AML-193 (cell line): ENCODE measurements at regions not wholly inside any gene's neighbourhood (a gene's known extent, or its start where the extent isn't known, plus 50 kb on each side); places are given as distances from the start of the nearest gene placed in this dataset.

Experiments used
- DNase-seq, 2 experiments: peaks; one replicate each; lab custom pipeline; 2025; lab: John Stamatoyannopoulos, UW

DNA sequence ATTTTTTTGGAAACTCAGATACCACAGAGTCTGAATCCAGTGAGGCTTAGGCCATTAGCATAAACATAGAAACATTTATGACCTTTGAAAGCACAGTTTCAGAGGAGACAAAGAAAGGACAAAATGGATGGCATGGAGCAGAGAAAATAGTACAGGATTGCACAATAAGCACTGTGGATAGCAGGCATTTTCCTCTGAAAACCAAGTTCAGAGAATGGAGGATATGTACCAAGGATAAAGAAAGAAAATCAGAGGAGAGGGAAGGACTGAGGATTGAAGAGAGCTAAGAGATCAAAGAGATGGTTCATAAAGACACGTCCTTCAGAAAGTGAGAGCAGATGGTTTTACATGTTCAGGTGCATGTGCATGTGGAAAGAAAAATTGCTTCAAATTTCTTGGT, 707.2 kb upstream of the CELF2 start:
- no peak for DNase-seq

DNA sequence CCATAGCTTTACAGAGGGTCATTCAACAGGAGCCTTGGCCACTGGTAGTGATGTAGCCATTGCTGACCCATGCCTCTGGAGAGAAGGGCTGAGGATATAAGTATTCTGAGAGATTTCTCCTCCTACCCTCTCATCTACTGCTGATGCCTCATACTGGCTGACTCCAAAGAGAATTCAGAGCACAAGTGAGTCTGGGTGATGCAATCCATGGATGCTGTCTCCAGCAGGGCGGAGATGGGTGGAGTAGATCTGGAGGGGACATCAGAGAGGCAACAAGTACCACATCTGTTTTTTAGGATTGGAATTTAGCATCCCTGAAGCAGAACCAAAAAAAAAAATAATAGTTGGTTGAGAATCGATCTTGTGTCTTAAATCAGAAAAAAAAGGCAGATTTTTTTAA, 705.7 kb upstream of the CELF2 start:
- no peak for DNase-seq

DNA sequence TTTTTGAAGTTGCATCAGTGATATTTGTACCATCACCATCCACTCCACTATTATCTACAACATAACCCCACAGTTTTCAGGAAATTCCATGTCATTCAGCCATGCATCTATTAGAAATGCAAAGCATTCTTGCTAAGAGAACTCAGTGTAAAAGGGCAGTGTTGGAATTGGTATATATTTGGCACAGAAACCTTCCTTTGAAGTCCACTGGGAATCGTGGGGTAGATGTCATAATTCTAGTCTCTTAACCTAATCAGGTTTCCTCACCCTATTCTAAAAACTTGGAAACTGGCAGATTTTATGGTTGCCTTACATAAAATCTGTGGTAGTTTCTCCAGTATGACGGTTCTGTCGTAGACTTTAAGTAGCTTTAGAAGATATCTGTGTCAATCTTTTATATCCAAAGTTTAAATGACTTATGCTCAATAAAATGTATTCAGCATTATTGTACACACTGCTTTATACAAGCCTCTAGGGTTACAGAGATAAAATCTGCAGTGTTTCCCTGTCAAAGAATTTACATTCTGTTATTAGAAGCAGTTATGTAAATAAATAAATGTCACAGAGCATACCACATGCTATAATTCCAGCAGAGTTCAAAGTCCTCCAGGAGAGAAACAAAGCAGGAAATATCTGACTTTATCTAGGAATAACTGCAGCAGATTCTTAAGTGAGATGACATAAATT, 704.4 kb upstream of the CELF2 start:
- DNase-seq = no peak

DNA sequence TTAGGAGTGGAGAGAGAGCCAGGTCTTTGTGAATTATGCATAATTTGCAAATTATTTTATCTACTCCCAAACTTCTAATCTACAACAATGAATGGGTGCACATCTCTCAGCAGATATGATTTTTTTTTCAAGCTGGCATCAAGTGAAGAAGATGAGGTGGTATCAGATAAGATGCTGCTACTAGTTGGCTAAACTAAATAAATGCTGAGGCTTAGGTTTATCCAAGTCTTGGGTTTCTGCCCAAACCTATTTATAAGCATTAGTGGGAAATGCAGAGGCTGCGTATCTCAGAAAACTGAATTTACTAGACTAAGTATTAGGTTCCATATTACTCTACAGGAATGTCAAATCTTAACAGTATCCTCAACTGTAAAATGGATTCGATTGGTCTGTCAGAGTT, 703.0 kb upstream of the CELF2 start:
- DNase-seq = no peak

DNA sequence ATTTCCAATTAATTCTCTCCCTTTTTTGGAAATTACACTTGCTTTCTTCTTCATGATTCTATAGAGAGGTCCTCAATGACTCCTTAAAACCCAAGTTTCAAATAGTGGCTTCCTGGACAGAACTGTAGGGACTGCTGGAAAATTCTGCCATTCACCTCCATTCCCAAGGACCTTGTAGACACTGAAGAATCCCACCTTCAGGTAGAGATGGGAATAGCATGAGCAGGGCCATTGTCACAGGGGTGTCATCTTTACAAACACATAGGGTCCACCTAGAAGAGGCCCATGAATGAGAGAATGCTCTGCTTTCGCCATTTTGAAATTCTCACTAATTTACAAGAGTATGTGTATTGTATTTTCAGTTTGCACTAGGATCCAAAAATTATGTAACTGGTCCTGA, 701.7 kb upstream of the CELF2 start:
- DNase-seq = no peak

DNA sequence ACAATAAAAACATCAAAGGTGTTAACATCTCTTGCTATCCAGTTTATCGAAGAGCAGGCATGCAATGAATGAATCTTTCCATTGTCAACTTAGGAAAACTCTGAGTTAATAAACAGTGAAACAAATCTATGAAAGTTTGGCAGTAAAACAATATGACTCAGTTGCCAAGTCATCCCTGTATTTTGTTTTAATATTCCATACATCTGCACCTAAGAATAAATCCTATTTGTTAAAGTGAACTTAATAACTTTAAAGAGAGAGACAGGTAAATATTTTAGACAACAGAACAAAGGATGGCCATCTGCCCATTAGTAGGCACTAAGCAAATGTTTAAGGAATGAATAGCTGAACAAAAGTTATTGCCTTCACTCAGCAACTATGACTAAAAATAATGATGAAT, 700.5 kb upstream of the CELF2 start:
- no peak for DNase-seq

DNA sequence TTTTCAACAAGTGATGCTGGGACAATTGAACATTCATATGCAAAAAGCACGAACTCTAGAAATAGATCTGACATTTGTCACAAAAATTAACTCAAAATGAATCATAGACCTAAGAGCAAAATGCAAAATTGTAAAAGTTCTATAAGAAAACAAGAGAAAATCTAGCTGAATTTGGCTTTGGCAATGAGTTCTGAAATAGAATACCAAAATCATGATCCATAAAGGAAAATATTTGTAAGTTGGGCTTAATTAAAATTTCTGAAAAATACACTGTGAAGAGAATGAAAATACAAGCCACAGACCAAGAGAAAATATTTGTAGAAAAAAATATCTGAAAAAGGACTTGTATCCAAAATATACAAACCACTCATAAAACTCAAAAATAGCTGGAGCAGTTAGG, 698.8 kb upstream of the CELF2 start:
- no peak for DNase-seq

DNA sequence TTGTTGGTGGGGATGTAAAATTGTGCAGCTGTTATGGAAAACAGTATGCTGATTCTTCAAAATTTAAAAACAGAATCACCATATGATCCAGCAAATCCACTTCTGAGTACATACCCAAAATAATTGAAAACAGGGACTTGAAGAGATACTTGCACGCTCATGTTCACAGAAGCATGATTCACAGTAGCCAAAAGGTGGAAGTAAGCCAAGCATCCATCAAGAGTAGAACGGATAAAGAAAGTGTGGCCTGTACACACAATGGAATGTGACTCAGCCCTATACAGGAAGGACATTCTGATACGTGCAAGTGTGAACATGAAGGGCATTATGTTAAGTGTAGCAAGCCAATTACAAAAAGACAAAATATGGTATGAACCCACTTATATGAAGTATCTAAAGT, 696.7 kb upstream of the CELF2 start:
- DNase-seq = no peak

DNA sequence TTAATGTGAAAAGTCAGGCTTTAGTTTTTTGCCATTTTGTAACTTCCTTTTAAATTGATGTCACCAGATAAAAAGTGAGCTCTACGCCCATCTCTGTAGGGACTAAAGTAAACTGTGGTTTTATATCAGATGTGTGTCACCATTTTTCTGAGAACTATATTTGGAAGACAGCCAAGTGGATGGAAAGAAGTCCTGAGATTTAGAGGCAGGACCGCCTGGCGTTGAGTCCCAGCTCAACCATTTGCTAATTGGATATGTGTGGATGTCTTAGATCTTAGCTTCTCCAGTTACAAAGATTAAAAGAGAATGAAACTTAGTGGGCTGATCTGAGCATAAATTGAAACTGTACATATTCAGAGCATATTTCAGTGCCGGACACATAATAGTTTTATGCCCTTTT, 691.6 kb upstream of the CELF2 start:
- no peak for DNase-seq

DNA sequence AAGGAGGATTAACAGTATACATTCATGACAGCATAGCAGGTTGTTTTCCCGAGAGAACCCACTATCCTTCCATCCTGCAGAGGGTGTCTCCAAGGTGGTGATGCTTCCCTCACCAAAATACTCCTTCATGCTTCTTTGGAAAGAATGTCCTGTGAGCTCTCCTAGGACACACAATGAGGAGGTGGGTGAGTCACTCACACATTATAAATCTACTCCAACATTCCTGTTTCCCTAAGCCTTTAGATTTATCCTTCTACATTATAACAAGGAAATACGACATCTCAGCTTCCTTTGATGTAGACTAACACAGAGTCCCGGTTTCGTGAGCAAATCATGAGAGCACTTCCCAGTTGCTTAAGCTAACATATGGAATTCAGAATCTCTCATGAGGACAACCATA, 689.7 kb upstream of the CELF2 start:
- DNase-seq = no peak

DNA sequence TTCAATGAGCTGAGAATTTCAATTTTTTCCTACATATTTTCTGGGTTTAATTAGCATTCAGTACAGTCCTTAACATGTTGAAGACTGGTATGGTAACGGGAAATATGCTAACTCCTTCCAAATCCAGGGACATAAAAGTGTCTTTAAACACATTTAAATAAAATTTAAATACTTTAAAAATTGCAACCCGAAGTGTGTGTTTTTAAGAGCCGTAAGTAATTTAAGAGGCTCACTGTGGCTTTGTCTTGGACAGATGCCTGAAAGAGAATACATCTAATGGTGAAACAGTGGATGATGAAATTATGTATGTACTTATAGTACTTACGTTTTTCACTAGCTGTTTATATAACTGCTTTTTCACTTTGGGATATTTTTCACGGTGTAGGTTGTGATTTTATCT, 687.3 kb upstream of the CELF2 start:
- DNase-seq = no peak

DNA sequence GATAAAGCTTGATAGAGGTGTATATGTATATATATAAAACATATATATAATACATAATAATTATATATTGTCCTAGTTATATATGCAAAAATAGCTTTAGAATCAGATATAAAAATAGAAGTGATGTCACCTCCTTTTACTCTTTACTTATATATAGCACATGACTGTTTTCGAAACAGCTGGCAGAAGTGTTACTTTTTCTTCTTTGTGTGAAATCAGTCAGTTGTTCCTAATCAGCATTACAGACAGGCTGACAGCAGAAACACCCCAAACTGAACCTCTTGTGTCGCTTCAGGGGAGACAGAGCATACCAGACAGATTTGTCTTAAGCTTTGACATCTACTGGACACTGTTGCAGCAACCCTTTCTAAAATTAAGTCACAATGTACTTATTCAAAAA, 684.9 kb upstream of the CELF2 start:
- DNase-seq = no peak

DNA sequence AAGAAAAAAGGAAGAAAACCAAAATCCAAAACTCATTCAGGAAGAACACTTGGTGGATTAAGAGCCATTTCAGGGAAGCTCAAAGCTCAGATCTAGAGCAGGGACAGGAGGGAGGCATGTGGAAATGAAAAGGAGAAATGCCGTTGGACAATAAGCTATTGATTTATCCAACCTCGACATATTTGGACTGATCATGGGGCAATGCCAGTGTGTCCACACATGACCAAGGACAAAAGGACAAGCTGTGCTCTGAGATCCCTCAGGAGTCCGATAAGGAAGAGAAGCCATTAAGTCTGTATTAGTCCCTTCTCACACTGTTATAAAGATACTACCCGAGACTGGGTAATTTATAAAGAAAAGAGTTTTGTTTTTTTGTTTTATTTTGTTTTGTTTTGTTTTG, 684.0 kb upstream of the CELF2 start:
- no peak for DNase-seq

DNA sequence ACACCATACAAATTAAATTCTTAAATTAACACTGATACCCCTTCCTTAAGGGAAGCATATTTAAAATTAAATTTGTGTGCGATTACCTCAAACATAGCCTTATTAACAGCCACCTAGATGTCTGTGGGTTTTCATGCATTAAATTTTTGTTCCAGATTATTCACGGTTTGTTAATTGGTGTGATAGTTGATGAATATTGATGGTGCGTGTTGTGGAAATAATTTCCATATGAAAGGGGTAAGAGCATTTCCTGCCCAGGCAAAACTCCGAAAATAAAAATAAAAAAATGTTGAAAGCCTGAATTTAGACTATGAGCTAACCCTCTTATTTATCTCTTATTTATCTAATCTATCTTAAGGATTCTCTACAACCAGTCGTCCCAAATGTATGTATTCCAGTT, 679.3 kb upstream of the CELF2 start:
- DNase-seq = no peak

DNA sequence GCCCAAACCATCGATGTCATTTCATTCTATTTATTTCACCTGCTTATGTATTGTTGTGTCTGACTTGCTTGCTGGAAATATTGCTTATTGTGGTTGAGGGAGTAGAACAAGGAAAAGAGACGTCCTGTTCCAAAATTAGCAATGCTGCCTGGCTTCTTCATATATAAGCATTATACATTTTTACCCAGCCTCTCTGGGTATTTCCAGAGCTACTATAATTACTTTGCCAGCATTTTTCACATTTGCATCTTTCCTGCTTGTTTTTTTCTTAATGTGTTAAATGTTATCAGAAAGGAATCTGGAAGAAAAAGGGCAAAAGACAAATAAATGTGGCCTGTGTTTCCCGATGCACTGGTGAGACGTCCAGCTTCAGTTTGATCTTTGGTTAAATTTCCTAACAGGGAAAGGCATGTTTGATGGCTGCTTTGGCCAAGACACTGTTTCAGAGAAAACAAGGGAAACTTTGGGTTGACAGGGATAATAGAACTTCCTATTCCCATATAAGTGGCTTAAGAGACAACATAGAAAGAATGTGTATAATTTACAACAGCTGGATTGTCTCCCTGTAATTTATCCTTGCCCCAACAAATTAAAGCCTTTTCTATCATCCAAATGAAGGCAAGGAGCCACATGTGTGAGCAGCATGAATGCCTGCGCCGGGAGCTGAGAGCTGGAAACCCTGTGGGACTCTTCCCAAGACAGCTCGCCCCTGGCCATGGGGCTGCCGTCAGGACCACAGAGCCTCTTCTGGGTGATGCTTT, 671.1 kb upstream of the CELF2 start:
- DNase-seq = no peak

DNA sequence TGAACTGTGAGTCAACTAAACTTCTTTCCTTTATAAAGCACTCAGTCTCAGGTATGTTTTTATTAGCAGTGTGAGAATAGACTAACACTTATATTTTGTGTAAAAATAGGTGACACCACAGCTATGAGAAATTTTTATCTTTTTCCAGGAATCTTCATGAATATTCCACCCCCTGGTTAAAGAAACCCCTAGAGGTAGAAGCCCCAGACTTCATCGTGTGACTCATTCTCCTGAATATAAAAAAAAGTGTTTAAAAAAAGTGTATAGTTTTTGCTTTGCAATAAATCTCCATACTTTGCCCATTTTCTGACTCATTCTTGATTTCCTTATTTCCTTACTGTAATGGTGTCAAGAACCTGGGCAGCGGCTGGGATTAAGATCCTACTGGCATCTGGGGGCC, 667.6 kb upstream of the CELF2 start:
- DNase-seq = no peak

DNA sequence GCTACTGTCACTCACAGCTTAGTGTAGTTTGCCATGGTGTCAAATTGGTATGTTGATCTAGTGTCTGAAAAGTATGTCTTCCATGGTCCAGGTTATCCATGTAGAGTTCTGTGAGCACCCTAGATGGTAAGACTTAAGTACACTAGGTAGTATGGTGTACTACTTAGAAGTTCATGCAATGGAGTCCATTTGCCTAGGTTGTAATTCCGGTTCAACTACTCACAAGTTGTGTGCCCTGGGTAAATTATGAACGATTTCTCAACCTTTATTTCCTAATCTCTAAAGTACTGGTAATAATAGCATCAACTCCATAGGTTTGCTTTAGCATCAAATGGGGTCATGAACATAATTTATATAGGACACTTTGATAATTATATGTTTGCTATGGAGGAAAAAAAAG, 666.2 kb upstream of the CELF2 start:
- no peak for DNase-seq

DNA sequence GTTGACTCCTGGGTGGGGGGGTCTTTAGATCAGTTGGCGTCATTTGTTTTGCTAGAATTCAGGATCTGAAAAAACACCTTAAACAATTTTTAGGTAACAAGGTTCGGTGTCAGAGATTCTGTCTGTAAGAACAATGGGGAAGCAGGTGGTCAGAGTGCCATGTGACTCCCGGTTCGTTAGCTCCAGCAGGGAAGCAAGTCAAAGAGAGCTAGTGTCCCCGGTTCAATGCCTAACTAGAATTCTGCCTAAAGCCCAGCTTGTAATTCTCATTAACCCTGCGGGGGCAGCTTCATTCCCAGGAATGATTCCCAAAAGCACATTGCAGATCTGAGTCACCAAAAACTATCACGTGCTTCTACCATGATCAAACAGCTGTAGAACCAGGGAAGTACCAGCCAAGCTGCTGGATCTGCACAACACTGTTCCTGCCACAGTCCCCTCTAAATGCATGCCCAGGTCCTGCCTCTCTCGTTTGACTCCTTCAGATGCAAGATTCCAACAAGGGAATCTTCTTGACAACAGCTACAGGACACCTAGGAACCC, 664.3 kb upstream of the CELF2 start:
- DNase-seq = no peak

DNA sequence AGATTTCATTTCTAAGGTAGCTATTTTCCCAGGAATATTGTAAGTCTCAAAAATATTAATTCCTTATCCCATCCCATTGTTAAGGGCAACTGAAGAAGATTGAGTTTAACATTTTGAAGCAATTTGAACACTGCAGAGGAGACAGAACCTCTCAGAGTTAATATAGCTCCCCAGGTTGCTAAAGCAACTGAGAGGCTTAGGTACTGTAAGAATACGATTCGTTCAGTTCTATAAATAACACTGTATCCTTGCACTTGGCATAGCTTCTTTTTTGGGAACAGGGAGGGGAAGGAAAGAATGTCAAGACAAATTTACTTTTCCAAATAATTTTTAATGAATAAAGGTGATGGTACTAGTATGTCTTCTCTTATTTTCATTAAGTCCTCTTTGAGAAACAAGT, 658.4 kb upstream of the CELF2 start:
- DNase-seq = no peak

DNA sequence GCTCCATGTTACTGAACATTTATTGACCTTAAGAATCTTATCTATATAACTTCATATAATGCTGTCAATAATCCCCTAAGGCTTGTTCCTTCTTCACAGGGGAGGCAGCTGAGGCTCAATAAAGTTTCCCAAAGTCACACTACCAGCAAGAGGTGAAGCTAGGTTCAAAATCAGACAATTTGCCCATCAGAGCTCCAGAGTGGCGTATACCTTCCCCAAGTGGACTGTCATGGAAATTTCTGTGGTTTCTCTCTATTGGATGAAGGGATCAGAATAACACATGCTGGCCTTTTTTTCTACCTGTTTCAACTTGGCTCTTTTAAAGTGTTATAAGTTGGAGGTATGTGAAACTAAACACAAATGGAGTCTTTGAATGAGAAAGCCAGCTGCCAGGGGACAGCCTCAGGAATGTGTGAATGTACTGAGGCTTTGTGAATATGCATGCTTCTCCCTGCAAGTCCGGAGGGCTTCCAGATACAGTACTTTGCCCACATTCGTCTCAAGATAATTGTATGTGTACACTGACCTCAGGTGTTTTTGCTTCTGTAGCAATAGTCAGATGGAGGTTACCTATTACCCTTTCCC, 656.3 kb upstream of the CELF2 start:
- DNase-seq = no peak

DNA sequence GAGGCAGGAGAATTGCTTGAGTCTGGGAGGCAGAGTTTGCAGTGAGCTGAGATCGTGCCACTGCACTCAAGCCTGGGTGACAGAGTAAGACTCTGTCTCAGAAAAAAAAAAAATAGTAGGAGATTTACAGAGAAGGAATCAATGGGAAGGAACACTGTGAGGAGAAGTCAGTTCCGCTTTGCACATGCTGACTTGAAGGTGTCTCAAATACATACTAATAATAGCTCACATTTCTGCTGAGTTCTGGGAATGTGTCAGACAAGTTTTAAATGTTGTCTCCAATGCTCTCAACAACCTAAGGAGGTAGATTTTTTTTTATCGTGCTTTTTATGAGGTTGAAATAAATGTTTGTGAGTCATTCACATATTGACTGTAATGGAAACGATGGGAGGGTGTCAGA, 654.9 kb upstream of the CELF2 start:
- no peak for DNase-seq

DNA sequence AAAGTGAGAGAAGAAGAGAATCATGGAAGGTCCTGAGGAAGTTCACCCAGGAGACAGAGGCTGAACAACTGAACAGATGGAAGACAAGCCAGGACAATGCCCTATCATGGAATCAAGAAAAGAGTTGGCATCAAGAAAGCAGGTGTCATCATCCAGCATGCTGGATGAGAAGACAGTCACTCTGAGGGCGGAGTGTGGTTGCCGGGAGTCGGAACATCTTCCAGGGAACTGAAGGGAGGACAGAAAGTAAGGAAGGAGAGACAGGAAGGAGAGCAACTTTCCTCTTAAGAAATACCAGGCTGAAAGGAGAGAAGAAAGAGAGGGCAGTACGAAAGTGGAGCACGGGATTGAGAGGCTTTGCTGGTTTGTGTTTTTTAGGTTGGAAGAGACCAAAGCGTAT, 654.5 kb upstream of the CELF2 start:
- no peak for DNase-seq

DNA sequence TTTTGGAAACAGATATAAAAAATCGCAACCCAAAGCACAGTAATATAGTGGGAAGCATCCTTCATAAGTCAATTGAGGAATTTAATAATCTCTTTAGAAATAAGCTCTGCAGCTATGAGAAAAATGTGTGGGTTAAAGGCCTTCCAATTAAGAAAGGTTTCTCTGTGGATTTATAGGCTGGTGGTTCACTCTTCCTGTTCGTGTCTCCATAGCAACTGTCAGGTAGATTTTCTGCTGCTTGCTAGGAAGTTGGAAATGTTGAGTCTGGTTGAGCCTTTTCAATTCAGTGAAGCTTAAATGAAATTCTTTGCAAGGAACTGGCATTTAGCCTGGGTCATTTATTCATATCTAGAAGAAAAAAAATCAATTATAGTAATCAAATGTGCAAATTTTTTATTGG, 652.8 kb upstream of the CELF2 start:
- DNase-seq = no peak
